Fibroblast of pulmonary artery (primary cell): ENCODE measurements at regions not wholly inside any gene's neighbourhood (a gene's known extent, or its start where the extent isn't known, plus 50 kb on each side); places are given as distances from the start of the nearest gene placed in this dataset.
A peak's percentile ranks its signal among the peaks of the same experiment; 100 is the strongest.

Source experiments
- DNase-seq: peaks from one replicate; pipeline ENCODE4 v3.0.0-alpha.2; 2010; ENCODE audit warnings: low read depth
- H3K4me3 ChIP-seq: replicated peaks from 2 replicates; pipeline ENCODE4 v1.5.1; 2011; ENCODE audit warnings: low read depth, mild to moderate bottlenecking, control low read depth, low read length, moderate library complexity
- CTCF ChIP-seq: IDR thresholded peaks from 2 replicates; pipeline ENCODE4 v1.5.1; 2011; ENCODE audit warnings: mild to moderate bottlenecking, control low read depth, low read length, inconsistent platforms; ENCODE audit errors: missing control alignments

GRCh38 chr2:104756118-104756517 is 97.8 kb upstream of the POU3F3 start:
- DNase-seq: no peak

DNA sequence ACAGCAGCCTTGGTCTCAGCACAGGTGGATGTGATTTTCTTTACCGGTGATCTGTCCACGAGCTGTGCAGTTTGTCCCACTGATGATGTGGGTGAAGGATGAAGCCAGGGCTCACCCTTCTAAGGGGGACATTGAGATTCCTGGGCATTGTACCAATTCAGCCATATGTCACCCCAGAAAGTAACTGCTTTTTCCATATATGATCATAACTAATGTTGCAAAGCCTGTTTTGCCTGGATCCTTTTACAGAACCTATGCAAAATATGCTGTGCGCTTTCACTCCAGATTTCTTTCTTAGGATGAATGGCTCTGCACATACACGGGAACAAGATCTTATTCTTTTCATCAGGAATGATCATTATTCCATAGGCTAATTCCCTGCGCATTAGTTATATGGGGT is 96.9 kb upstream of the POU3F3 start:
- H3K4me3 ChIP-seq: no peak overlapping the region
- no peak for TF ChIP-seq CTCF
- no peak for DNase-seq

More at GRCh38 chr2:104756118-104756517, 97.8 kb upstream of the POU3F3 start:
- TF ChIP-seq CTCF: no peak
- no peak overlapping the region for H3K4me3 ChIP-seq

DNA sequence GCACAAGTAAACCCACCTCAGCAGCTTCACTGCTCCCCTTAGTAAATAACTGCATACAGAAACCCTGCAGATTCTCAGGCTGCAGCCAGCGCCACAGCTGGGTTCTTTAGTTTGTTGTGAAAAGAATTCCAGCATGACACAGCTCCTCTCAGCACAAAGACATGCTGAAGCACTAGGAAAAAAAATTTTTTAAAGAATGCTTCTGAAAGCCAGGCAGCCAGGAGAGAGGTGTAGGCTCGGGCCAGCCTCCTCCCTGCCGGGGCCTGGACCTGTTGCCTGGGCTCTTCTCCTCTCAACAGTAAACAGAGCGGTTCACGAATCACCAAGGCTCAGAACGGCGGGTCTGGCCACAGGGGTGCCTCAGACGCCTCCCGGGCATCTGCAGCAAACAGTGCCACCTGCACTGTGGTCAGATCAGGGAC is 95.7 kb upstream of the POU3F3 start:
- no peak for TF ChIP-seq CTCF
- DNase-seq: no peak
- H3K4me3 ChIP-seq: no peak overlapping the region

DNA sequence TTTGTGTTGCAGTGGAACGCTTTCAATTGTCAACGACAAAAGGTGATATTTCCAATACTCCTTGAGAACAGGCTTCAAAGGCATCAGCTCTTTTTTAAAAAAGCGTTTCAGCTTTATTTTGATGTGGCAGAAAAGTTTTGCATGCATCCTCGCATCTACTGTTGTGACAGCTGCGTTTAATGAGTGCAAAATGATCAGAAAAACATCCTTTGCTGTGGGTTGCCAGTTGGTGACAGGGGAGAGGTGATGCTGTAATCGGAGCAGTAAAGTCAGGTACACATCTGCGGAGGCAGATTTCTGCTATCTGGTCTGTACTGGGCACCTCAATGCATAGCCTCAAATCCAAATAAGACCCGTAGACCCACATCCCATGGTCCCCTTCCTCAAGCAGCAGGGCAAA is 91.9 kb upstream of the POU3F3 start:
- no peak for TF ChIP-seq CTCF
- no peak for DNase-seq
- no peak overlapping the region for H3K4me3 ChIP-seq

DNA sequence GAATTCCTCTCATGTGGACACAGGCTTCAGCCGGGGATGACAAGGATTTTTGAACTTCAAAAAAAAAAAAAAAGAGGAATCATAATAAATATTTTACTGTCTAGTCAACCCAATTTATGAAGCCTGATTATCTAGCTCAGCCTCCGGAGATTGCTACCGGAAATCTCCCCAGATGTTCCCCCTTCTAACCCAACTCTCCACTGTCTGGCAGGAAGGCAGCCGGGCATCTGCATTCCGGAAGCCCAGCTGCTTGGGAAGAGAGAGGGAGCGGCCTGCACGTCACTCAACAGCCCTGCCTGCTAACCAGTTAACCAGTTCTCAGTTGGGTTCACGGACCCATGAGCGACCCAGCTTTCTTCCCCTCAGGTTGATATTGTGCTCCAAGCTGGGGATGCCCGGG is 87.2 kb upstream of the POU3F3 start:
- no peak overlapping the region for H3K4me3 ChIP-seq
- TF ChIP-seq CTCF: no peak
- DNase-seq: no peak

DNA sequence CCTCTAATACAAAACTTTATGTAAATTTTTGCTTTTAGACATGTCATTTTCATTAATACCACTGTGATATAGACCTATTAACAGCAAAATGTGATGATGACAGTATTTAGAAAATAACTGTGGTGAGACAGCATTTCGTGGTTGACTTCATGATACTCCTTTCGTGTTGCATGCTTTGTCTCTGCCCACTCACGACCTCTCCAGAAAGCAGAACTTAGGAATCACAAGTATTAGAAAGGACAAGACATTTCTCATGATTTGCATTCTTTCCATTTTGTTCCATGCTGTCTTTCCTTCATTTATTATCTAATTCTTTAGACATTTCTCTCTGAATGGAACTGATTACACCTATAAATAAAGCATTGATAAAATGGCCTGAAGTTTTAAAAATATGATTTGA is 85.2 kb upstream of the POU3F3 start:
- DNase-seq: no peak
- no peak overlapping the region for H3K4me3 ChIP-seq
- no peak for TF ChIP-seq CTCF

DNA sequence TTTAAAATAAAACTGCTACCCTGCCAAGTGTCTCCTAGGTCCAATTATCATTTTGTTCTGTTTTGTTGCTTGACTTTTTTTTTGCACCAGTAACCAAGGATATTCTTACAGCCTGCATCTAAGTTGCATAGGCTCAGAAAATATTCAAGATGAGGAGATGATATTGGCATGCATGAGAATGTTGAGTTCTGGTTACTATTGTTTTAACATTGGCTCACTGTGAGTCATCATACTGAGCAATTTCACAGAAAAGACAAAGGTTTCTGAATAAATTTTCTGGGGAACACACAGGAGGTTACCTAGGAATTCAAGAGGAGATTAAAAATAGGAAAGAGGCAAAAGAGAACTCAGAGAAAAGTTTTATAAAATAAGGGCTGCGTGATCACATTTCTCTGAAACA is 84.8 kb upstream of the POU3F3 start:
- TF ChIP-seq CTCF: no peak
- peak; percentile 56 for DNase-seq
- no peak overlapping the region for H3K4me3 ChIP-seq
